Left ventricle myocardium inferior (tissue), 1 donor: ENCODE measurements at regions not wholly inside any gene's neighbourhood (a gene's known extent, or its start where the extent isn't known, plus 50 kb on each side); places are given as distances from the start of the nearest gene placed in this dataset.

Experiments
- DNase-seq: peaks from one replicate; pipeline ENCODE4 v3.0.0-alpha.2; 2020
- H3K27ac ChIP-seq: fragments of 200-600 bp; replicated peaks from 2 replicates; pipeline ENCODE4 v1.8.0; 2021
- H3K27me3 ChIP-seq: fragments of 200-600 bp; 2 replicates; pipeline ENCODE4 v1.8.0; 2021; ENCODE audit warnings: low read depth
- H3K36me3 ChIP-seq: fragments of 200-600 bp; 2 replicates; pipeline ENCODE4 v1.8.0; 2021
- H3K4me1 ChIP-seq: fragments of 200-600 bp; 2 replicates; pipeline ENCODE4 v1.8.0; 2021
- H3K4me3 ChIP-seq: fragments of 200-600 bp; 2 replicates; pipeline ENCODE4 v1.8.0; 2021; ENCODE audit warnings: mild to moderate bottlenecking, moderate library complexity
- H3K9me3 ChIP-seq: fragments of 200-600 bp; replicated peaks from 2 replicates; pipeline ENCODE4 v1.8.0; 2021
- intact Hi-C: fragments of 100-400 bp; cut with micrococcal nuclease; formaldehyde crosslinking; loops from one replicate; pipeline ENCODE4 v1.11.0; 2022
- TF ChIP-seq, protein P1 (sequence below): fragments of 200-600 bp; IDR thresholded peaks from 2 replicates; pipeline ENCODE4 v1.8.0; 2021; ENCODE audit warnings: antibody characterized with exemption, mild to moderate bottlenecking, borderline replicate concordance
- donor health status: DM: no; HTN: yes; CAD: no; lungs with severe emphysema.

DNA sequence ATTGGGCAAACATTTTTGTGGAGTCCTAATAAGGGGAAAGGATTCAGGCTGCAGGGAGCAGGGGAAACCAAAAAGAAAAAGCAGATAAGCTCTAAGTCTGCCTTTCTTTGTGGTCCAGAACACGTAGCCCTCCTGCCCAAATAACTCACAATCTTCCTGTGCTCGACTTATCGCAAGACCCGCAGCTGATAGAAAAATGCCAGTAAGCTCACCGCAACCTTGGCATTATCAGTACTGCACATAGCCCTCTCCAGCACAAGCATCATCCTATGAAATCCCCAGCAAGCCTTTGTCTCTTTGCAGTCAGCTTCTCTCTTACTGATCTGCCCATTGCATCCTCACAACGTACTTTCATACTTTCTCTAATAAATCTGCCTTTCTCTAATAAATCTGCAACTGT, 202.4 kb upstream of the HNRNPA3 start:
- H3K27ac ChIP-seq, result no peak overlapping the region
- peaks cover 7% of the 10 kb centered on the region for H3K9me3 ChIP-seq
- peaks cover 9% of the 10 kb centered on the region for H3K27me3 ChIP-seq
- no peaks in the 10 kb centered on the region for H3K36me3 ChIP-seq
- no peak overlapping the region for H3K4me3 ChIP-seq
- no peak for DNase-seq
- H3K4me1 ChIP-seq, result no peaks in the 10 kb centered on the region
- intact Hi-C loops, result no loop called here
- TF ChIP-seq, protein P1, sequence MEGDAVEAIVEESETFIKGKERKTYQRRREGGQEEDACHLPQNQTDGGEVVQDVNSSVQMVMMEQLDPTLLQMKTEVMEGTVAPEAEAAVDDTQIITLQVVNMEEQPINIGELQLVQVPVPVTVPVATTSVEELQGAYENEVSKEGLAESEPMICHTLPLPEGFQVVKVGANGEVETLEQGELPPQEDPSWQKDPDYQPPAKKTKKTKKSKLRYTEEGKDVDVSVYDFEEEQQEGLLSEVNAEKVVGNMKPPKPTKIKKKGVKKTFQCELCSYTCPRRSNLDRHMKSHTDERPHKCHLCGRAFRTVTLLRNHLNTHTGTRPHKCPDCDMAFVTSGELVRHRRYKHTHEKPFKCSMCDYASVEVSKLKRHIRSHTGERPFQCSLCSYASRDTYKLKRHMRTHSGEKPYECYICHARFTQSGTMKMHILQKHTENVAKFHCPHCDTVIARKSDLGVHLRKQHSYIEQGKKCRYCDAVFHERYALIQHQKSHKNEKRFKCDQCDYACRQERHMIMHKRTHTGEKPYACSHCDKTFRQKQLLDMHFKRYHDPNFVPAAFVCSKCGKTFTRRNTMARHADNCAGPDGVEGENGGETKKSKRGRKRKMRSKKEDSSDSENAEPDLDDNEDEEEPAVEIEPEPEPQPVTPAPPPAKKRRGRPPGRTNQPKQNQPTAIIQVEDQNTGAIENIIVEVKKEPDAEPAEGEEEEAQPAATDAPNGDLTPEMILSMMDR, result no peak

DNA sequence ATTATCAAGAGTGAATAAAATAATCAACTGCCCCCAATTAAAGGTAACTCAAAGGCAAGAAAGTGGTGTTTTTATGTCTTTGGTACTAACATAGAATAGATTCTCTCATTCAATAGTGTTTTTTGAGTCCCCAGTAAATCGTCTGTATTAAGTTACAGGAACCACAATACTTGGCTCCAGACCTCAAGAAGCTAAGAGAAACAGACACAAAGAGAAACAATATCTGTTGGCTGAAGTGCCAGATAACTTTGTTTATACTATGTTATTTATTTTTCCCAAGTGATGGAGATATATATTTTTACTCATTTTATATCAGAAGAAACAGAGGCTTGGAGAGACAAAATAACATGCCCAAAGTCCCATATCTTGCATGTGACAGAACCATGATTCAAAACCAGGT, 201.7 kb upstream of the HNRNPA3 start:
- no peak overlapping the region for H3K27ac ChIP-seq
- no peak for DNase-seq
- intact Hi-C loops, result no loop called here
- peaks cover 7% of the 10 kb centered on the region for H3K9me3 ChIP-seq
- TF ChIP-seq, protein P1, result no peak
- H3K27me3 ChIP-seq, result peaks cover 9% of the 10 kb centered on the region
- no peaks in the 10 kb centered on the region for H3K4me1 ChIP-seq
- no peaks in the 10 kb centered on the region for H3K36me3 ChIP-seq
- H3K4me3 ChIP-seq, result no peak overlapping the region

DNA sequence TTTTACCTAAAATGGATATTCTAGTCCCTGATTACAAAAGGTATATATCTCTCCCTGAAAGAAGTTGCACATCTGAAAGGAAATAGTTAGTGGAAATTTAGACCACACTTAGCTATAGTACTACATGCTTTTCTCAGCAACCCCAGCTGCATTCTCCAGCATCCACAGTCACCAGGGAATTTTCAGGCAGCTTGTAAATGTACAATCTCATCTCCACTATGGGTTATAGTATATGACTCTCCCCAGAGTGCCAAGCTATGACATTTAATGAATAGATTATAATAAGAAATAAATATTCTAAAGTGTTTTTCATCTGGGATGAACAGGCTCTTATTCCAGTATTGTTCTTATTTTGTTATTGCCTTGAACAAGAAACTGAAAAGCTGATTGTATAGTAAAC, 197.6 kb upstream of the HNRNPA3 start:
- Histone ChIP-seq H3K4me3 (no peak overlapping the region), H3K36me3 (no peaks in the 10 kb centered on the region), H3K27me3 (no peaks in the 10 kb centered on the region), H3K4me1 (no peaks in the 10 kb centered on the region), H3K9me3 (no peaks in the 10 kb centered on the region), H3K27ac (no peak overlapping the region)
- TF ChIP-seq, protein P1, result no peak
- intact Hi-C loops, result no loop called here
- no peak for DNase-seq

DNA sequence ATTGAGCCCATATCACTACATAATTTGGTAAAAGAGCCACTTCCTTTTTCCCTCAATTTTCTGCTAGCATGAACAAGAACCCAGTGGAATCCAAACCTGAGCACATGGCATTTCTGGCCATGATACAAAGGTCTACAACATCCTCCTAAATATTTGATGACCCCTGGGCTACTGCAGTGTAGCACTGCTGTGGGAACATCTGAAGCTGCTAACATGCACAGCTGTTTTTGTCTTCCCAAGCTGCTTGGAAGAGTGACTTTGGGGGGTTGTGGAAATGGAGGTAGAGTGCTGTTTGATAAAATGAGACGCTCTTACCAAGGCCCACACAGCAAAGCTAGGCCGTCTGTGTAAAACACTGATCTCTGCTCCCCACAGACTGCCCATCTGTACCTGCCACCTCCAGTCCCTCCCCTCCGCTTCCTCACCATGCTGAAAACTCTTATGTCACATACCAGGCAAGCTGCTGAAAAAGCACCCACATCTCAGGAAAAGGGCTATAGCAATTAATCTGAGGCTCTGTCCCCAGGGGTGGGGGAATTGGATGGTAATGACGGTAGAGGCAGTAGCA, 197.2 kb upstream of the HNRNPA3 start:
- TF ChIP-seq, protein P1, result no peak
- Histone ChIP-seq H3K27me3 (no peaks in the 10 kb centered on the region), H3K36me3 (no peaks in the 10 kb centered on the region)

DNA sequence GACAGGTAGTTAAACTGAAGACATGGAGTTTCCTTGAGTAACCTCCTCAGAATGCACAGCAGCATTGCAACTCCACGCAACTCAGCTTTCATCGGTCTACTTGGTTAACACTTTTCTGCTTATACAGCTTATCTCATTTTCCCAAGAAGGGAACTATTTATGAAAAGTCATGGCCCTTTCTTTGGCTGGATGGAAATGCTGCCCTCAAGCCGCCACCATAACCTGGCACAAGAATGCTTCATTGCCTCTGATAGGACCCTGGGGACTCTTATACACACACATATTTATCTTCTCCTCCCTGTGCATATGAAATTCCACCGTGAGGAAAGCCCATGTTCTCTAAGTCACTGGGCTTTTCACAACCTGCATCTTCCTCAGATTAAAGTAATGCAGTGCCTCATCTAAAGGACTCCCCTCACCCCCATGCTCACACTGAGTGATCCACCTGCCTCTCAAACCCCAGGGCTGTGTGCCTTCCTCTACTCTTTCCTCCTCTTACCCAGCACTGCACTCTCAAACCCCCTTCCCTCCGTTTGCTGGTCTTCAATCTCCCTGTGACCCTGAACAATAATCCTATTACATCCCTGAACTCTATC, 192.0 kb upstream of the HNRNPA3 start:
- TF ChIP-seq, protein P1, result no peak
- H3K4me3 ChIP-seq, result no peak overlapping the region
- H3K27ac ChIP-seq, result no peak overlapping the region
- no peaks in the 10 kb centered on the region for H3K4me1 ChIP-seq
- no peaks in the 10 kb centered on the region for H3K9me3 ChIP-seq
- H3K36me3 ChIP-seq, result no peaks in the 10 kb centered on the region
- DNase-seq, result no peak
- peaks cover 3% of the 10 kb centered on the region for H3K27me3 ChIP-seq
- intact Hi-C loops, result no loop called here

More for the DNA sequence above, 197.2 kb upstream of the HNRNPA3 start:
- Histone ChIP-seq H3K4me3 (no peak overlapping the region), H3K4me1 (no peaks in the 10 kb centered on the region), H3K27ac (no peak overlapping the region), H3K9me3 (no peaks in the 10 kb centered on the region)
- intact Hi-C loops, result no loop called here
- DNase-seq, result no peak
